D721Med (cell line): ENCODE measurements at regions not wholly inside any gene's neighbourhood (a gene's known extent, or its start where the extent isn't known, plus 50 kb on each side); places are given as distances from the start of the nearest gene placed in this dataset.

Experiments used
- DNase-seq: peaks from one replicate; pipeline ENCODE4 v3.0.0; 2011; ENCODE audit warnings: low spot score; ENCODE audit not compliant: insufficient read length
- FAIRE-seq: peaks from 2 replicates; lab custom pipeline; 2011; peaks lifted over from hg19 to GRCh38; lab: Jason Lieb, UNC
- TF ChIP-seq, protein P1 (sequence below): IDR thresholded peaks from 2 replicates; pipeline ENCODE4 v1.5.1; 2012; ENCODE audit warnings: mild to moderate bottlenecking, control low read depth; ENCODE audit not compliant: insufficient read depth; ENCODE audit errors: missing control alignments

GRCh38 chr13:22423261-22423660 lies 752.4 kb downstream of the FGF9 start:
- FAIRE-seq (no peak), DNase-seq (no peak)
- TF ChIP-seq, protein P1, sequence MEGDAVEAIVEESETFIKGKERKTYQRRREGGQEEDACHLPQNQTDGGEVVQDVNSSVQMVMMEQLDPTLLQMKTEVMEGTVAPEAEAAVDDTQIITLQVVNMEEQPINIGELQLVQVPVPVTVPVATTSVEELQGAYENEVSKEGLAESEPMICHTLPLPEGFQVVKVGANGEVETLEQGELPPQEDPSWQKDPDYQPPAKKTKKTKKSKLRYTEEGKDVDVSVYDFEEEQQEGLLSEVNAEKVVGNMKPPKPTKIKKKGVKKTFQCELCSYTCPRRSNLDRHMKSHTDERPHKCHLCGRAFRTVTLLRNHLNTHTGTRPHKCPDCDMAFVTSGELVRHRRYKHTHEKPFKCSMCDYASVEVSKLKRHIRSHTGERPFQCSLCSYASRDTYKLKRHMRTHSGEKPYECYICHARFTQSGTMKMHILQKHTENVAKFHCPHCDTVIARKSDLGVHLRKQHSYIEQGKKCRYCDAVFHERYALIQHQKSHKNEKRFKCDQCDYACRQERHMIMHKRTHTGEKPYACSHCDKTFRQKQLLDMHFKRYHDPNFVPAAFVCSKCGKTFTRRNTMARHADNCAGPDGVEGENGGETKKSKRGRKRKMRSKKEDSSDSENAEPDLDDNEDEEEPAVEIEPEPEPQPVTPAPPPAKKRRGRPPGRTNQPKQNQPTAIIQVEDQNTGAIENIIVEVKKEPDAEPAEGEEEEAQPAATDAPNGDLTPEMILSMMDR: no peak

- TF ChIP-seq, protein P1: no peak
- DNase-seq (no peak), FAIRE-seq (no peak)
Measured at GRCh38 chr13:22425087-22425486, 754.2 kb downstream of the FGF9 start.

DNA sequence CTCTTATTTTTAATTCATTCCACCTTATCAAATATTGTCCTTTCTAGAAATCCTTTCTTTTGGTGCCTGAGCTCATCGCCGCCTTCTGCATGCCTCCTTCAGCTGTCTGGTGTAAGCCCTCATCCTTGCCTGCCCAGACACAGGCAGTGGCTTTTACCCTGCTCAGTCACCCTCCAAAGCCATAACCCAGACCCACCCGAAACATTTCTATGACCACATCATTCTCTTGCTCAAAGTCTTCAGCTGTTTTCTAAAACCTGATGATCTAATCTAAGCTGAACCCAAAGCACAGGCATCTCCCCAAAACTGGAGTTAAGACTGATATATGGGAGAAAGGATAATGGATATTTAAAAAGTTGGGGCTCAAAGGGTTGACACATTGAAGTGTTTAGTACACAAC lies 753.7 kb upstream of the SGCG start:
- TF ChIP-seq, protein P1: no peak
- no peak for DNase-seq
- FAIRE-seq: no peak

DNA sequence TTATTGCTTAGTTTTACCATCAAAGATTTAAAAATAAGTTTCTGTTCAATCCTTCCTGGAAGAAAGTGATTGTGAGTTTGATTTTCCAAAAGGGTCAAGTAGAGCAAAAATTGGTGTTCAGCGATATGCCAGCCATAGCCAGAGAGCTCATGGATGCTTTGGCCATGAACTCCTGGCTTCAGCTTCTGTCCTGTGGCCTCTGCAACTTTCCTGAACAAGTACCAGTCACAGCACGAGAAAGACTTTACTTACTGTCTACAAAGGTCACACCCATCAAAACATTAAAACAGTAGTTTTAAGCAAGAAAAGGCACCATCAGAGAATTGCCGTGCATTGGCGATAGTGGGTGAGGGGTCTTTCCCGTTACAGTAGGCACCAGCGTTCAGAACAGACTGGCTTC lies 753.0 kb upstream of the SGCG start:
- no peak for DNase-seq
- no peak for FAIRE-seq

GRCh38 chr13:22428188-22428828 lies 752.5 kb upstream of the SGCG start:
- TF ChIP-seq, protein P1: no peak
- DNase-seq (no peak), FAIRE-seq (no peak)

More for the DNA sequence above, 753.0 kb upstream of the SGCG start:
- TF ChIP-seq, protein P1: no peak

DNA sequence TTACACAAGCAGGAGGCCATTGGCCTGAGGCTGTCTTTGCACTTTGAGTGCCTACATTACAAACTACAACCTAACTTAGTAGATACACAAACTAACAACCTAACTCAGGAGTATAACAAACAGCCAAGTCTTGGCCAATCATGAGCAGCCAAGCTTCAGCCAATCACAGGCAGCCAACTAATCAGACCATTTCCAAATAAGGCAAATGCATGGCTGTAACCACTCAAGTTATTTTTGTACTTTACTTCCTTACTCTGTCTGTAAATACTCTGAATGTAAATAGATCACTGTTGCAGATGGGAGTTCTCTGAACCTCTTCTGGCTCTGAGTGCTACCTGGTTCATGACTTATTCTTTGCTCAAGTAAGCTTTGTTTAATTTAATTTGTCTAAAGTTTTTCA lies 748.1 kb upstream of the SGCG start:
- DNase-seq: no peak
- TF ChIP-seq, protein P1: no peak
- no peak for FAIRE-seq

GRCh38 chr13:22447132-22447886 lies 733.5 kb upstream of the SGCG start:
- no peak for FAIRE-seq
- DNase-seq: no peak
- TF ChIP-seq, protein P1: no peak
